PFSK-1 (cell line): ENCODE measurements at regions not wholly inside any gene's neighbourhood (a gene's known extent, or its start where the extent isn't known, plus 50 kb on each side); places are given as distances from the start of the nearest gene placed in this dataset.

Experiments used
- FOXP2 ChIP-seq: optimal IDR thresholded peaks from 2 replicates; pipeline ENCODE3; 2011; ENCODE audit warnings: borderline replicate concordance, control low read depth, inconsistent platforms; ENCODE audit not compliant: insufficient read depth; ENCODE audit errors: extremely low read length, extremely low read depth
- POLR2AphosphoS5 ChIP-seq: IDR thresholded peaks from 2 replicates; pipeline ENCODE4 v1.6.1; 2012; ENCODE audit warnings: low read depth, mild to moderate bottlenecking, control low read depth, low read length, moderate library complexity
- REST ChIP-seq, 2 experiments: IDR thresholded peaks; 2 replicates each; pipeline versions ENCODE4 v1.6.1 to v1.8.0; 2011 to 2012; ENCODE audit warnings: low read depth in 2 of 2, low read length in 2 of 2, control low read depth in 1 of 2, inconsistent platforms in 1 of 2, mild to moderate bottlenecking in 1 of 2, moderate library complexity in 1 of 2; ENCODE audit not compliant: insufficient read depth in 1 of 2
- SIN3A ChIP-seq: IDR thresholded peaks from 2 replicates; pipeline ENCODE4 v1.6.1; 2012; ENCODE audit warnings: mild to moderate bottlenecking, low read length, moderate library complexity, borderline replicate concordance; ENCODE audit not compliant: insufficient read depth
- TAF1 ChIP-seq: IDR thresholded peaks from 2 replicates; pipeline ENCODE4 v1.6.1; 2012; ENCODE audit warnings: low read length, control low read depth, borderline replicate concordance; ENCODE audit not compliant: insufficient read depth

- TF ChIP-seq POLR2AphosphoS5, result no peak
Measured at GRCh38 chr4:128527351-128527750, 239.7 kb upstream of the PGRMC2 start.

GRCh38 chr4:128525992-128526630 lies 238.5 kb upstream of the PGRMC2 start:
- TF ChIP-seq TAF1 (no peak), SIN3A (no peak), POLR2AphosphoS5 (no peak), REST (IDR thresholded peaks at IDR 0.05; ENCODE audit: insufficient read depth in 1 of 2, low read depth in 2 of 2, low read length in 2 of 2) (no peak), FOXP2 (no peak)

GRCh38 chr4:128525387-128525786 lies 237.8 kb upstream of the PGRMC2 start:
- TF ChIP-seq FOXP2 (no peak), SIN3A (no peak), POLR2AphosphoS5 (no peak), REST (IDR thresholded peaks at IDR 0.05; ENCODE audit: insufficient read depth in 1 of 2, low read depth in 2 of 2, low read length in 2 of 2) (no peak), TAF1 (no peak)

- TF ChIP-seq FOXP2 (no peak), SIN3A (no peak), POLR2AphosphoS5 (no peak), REST (IDR thresholded peaks at IDR 0.05; ENCODE audit: insufficient read depth in 1 of 2, low read depth in 2 of 2, low read length in 2 of 2) (no peak), TAF1 (no peak)
Measured at GRCh38 chr4:128524311-128524710, 236.7 kb upstream of the PGRMC2 start.

GRCh38 chr4:128521648-128522111 lies 234.1 kb upstream of the PGRMC2 start:
- TF ChIP-seq POLR2AphosphoS5, result no peak
- no peak for TF ChIP-seq SIN3A
- TF ChIP-seq FOXP2, result no peak
- TF ChIP-seq REST (IDR thresholded peaks at IDR 0.05; ENCODE audit: insufficient read depth in 1 of 2, low read depth in 2 of 2, low read length in 2 of 2), result no peak
- TF ChIP-seq TAF1, result no peak
